ENCODE measurements at regions not wholly inside any gene's neighbourhood (a gene's known extent, or its start where the extent isn't known, plus 50 kb on each side); places are given as distances from the start of the nearest gene placed in this dataset.
"Not testable (repeated sequence)": the region's sequence is repeated elsewhere in the genome, so short reads cannot be mapped to it uniquely, and the experiment has no call there.

- not testable (repeated sequence) for DNase-seq (ENCODE audit: low spot score); H4K91ac ChIP-seq (ENCODE audit: low read depth, low read length, poor library complexity); H2BK12ac ChIP-seq (ENCODE audit: low read length); H3K4me2 ChIP-seq (ENCODE audit: insufficient read depth, low read length, poor library complexity, severe bottlenecking); H3K4me3 ChIP-seq (ENCODE audit: low read length in 2 of 2); H3K4me1 ChIP-seq (ENCODE audit: control insufficient read depth in 2 of 2, insufficient read depth in 1 of 2, low read depth in 1 of 2, low read length in 2 of 2); H2AK5ac ChIP-seq (ENCODE audit: low read depth, low read length); H3K9ac ChIP-seq (ENCODE audit: low read depth, low read length, poor library complexity); H3K27me3 ChIP-seq (ENCODE audit: control insufficient read depth in 3 of 3, insufficient read depth in 3 of 3, low read depth in 1 of 3, low read length in 3 of 3); H3K4ac ChIP-seq (ENCODE audit: low read length); H3K79me1 ChIP-seq (ENCODE audit: low read depth, low read length); H3K27ac ChIP-seq (replicated peaks; ENCODE audit: low read length); H3K14ac ChIP-seq (ENCODE audit: low read length); H3K18ac ChIP-seq (ENCODE audit: low read length); H3K23ac ChIP-seq (ENCODE audit: low read depth, low read length, poor library complexity); H2AFZ ChIP-seq (ENCODE audit: low read length); H4K8ac ChIP-seq (ENCODE audit: low read depth, low read length); H3K9me3 ChIP-seq (replicated peaks in 1 of 2; ENCODE audit: control insufficient read depth in 2 of 2, insufficient read depth in 1 of 2, low read depth in 1 of 2, low read length in 2 of 2); H3K36me3 ChIP-seq (replicated peaks in 1 of 2; ENCODE audit: control insufficient read depth in 2 of 2, insufficient read depth in 2 of 2, low read length in 2 of 2); H2BK5ac ChIP-seq (ENCODE audit: low read length); H2BK120ac ChIP-seq (ENCODE audit: low read depth, low read length); H2BK15ac ChIP-seq (ENCODE audit: low read length)
- no CpG with 5 or more reads among the region's 2 CpGs for WGBS, 2 donors (ENCODE audit: extremely low coverage in 2 of 2, insufficient read length in 2 of 2, insufficient replicate concordance in 1 of 2)
These were observed 75.3 kb upstream of the OR4F16 start for GRCh38 chr1:761791-762190.

- not testable (repeated sequence) for H4K8ac ChIP-seq (ENCODE audit: low read depth, low read length); H3K18ac ChIP-seq (ENCODE audit: low read length); H3K36me3 ChIP-seq (replicated peaks in 1 of 2; ENCODE audit: control insufficient read depth in 2 of 2, insufficient read depth in 2 of 2, low read length in 2 of 2); H3K79me1 ChIP-seq (ENCODE audit: low read depth, low read length); DNase-seq (ENCODE audit: low spot score); H3K4ac ChIP-seq (ENCODE audit: low read length); H3K4me3 ChIP-seq (ENCODE audit: low read length in 2 of 2); H3K27me3 ChIP-seq (ENCODE audit: control insufficient read depth in 3 of 3, insufficient read depth in 3 of 3, low read depth in 1 of 3, low read length in 3 of 3); H2BK5ac ChIP-seq (ENCODE audit: low read length); H3K4me1 ChIP-seq (ENCODE audit: control insufficient read depth in 2 of 2, insufficient read depth in 1 of 2, low read depth in 1 of 2, low read length in 2 of 2); H3K27ac ChIP-seq (replicated peaks; ENCODE audit: low read length); H2BK12ac ChIP-seq (ENCODE audit: low read length); H2BK15ac ChIP-seq (ENCODE audit: low read length); H2BK120ac ChIP-seq (ENCODE audit: low read depth, low read length); H3K9ac ChIP-seq (ENCODE audit: low read depth, low read length, poor library complexity); H2AFZ ChIP-seq (ENCODE audit: low read length); H2AK5ac ChIP-seq (ENCODE audit: low read depth, low read length); H4K91ac ChIP-seq (ENCODE audit: low read depth, low read length, poor library complexity); H3K23ac ChIP-seq (ENCODE audit: low read depth, low read length, poor library complexity); H3K4me2 ChIP-seq (ENCODE audit: insufficient read depth, low read length, poor library complexity, severe bottlenecking); H3K9me3 ChIP-seq (replicated peaks in 1 of 2; ENCODE audit: control insufficient read depth in 2 of 2, insufficient read depth in 1 of 2, low read depth in 1 of 2, low read length in 2 of 2); H3K14ac ChIP-seq (ENCODE audit: low read length)
- WGBS, 2 donors (ENCODE audit: extremely low coverage in 2 of 2, insufficient read length in 2 of 2, insufficient replicate concordance in 1 of 2) = no CpG with 5 or more reads among the region's 8 CpGs
These were observed 85.0 kb upstream of the OR4F16 start for GRCh38 chr1:771449-771848.

- H3K27ac ChIP-seq (replicated peaks; ENCODE audit: low read length); H3K4ac ChIP-seq (ENCODE audit: low read length); H3K14ac ChIP-seq (ENCODE audit: low read length); DNase-seq (ENCODE audit: low spot score); H4K8ac ChIP-seq (ENCODE audit: low read depth, low read length); H2BK120ac ChIP-seq (ENCODE audit: low read depth, low read length); H3K23ac ChIP-seq (ENCODE audit: low read depth, low read length, poor library complexity); H3K9ac ChIP-seq (ENCODE audit: low read depth, low read length, poor library complexity); H2BK12ac ChIP-seq (ENCODE audit: low read length); H3K27me3 ChIP-seq (ENCODE audit: control insufficient read depth in 3 of 3, insufficient read depth in 3 of 3, low read depth in 1 of 3, low read length in 3 of 3); H3K79me1 ChIP-seq (ENCODE audit: low read depth, low read length); H2BK15ac ChIP-seq (ENCODE audit: low read length); H2AK5ac ChIP-seq (ENCODE audit: low read depth, low read length); H3K9me3 ChIP-seq (replicated peaks in 1 of 2; ENCODE audit: control insufficient read depth in 2 of 2, insufficient read depth in 1 of 2, low read depth in 1 of 2, low read length in 2 of 2); H3K36me3 ChIP-seq (replicated peaks in 1 of 2; ENCODE audit: control insufficient read depth in 2 of 2, insufficient read depth in 2 of 2, low read length in 2 of 2); H4K91ac ChIP-seq (ENCODE audit: low read depth, low read length, poor library complexity); H3K18ac ChIP-seq (ENCODE audit: low read length); H2BK5ac ChIP-seq (ENCODE audit: low read length); H3K4me1 ChIP-seq (ENCODE audit: control insufficient read depth in 2 of 2, insufficient read depth in 1 of 2, low read depth in 1 of 2, low read length in 2 of 2); H2AFZ ChIP-seq (ENCODE audit: low read length): not testable (repeated sequence)
- no CpG with 5 or more reads among the region's 23 CpGs for WGBS, 2 donors (ENCODE audit: extremely low coverage in 2 of 2, insufficient read length in 2 of 2, insufficient replicate concordance in 1 of 2)
- H3K4me2 ChIP-seq (ENCODE audit: insufficient read depth, low read length, poor library complexity, severe bottlenecking) = peak overlapping the region; percentile 23
- H3K4me3 ChIP-seq (ENCODE audit: low read length in 2 of 2) = peak overlapping the region in 1 of 2 donors; percentile 61
These were observed 91.2 kb upstream of the OR4F16 start for GRCh38 chr1:777480-778180.

- Histone ChIP-seq H3K4me2 (ENCODE audit: insufficient read depth, low read length, poor library complexity, severe bottlenecking) (peak overlapping the region; percentile 57), H3K27ac (replicated peaks; ENCODE audit: low read length) (peak overlapping the region; percentile 81), H3K4me3 (ENCODE audit: low read length in 2 of 2) (peak overlapping the region; percentile 61 to 89), H2AFZ (ENCODE audit: low read length) (peak overlapping the region; percentile 88), H3K18ac (ENCODE audit: low read length) (peak overlapping the region; percentile 48), H3K9ac (ENCODE audit: low read depth, low read length, poor library complexity) (peak overlapping the region; percentile 60), H3K23ac (ENCODE audit: low read depth, low read length, poor library complexity) (peak overlapping the region; percentile 91)
- not testable (repeated sequence) for H3K4ac ChIP-seq (ENCODE audit: low read length); H3K27me3 ChIP-seq (ENCODE audit: control insufficient read depth in 3 of 3, insufficient read depth in 3 of 3, low read depth in 1 of 3, low read length in 3 of 3); H2BK15ac ChIP-seq (ENCODE audit: low read length); H4K91ac ChIP-seq (ENCODE audit: low read depth, low read length, poor library complexity); H4K8ac ChIP-seq (ENCODE audit: low read depth, low read length); H2BK120ac ChIP-seq (ENCODE audit: low read depth, low read length); H3K9me3 ChIP-seq (replicated peaks in 1 of 2; ENCODE audit: control insufficient read depth in 2 of 2, insufficient read depth in 1 of 2, low read depth in 1 of 2, low read length in 2 of 2); H3K36me3 ChIP-seq (replicated peaks in 1 of 2; ENCODE audit: control insufficient read depth in 2 of 2, insufficient read depth in 2 of 2, low read length in 2 of 2); H3K79me1 ChIP-seq (ENCODE audit: low read depth, low read length); H2AK5ac ChIP-seq (ENCODE audit: low read depth, low read length); H3K14ac ChIP-seq (ENCODE audit: low read length); H2BK5ac ChIP-seq (ENCODE audit: low read length); H2BK12ac ChIP-seq (ENCODE audit: low read length); H3K4me1 ChIP-seq (ENCODE audit: control insufficient read depth in 2 of 2, insufficient read depth in 1 of 2, low read depth in 1 of 2, low read length in 2 of 2)
- DNase-seq (ENCODE audit: low spot score) = peak; percentile 99
- WGBS, 2 donors (ENCODE audit: extremely low coverage in 2 of 2, insufficient read length in 2 of 2, insufficient replicate concordance in 1 of 2) = no CpG with 5 or more reads among the region's 65 CpGs
These were observed 92.2 kb upstream of the OR4F16 start for GRCh38 chr1:778451-779278.

Data from neuronal stem cell (in vitro differentiated cells).